H1 (cell line): ENCODE measurements at regions not wholly inside any gene's neighbourhood (a gene's known extent, or its start where the extent isn't known, plus 50 kb on each side); places are given as distances from the start of the nearest gene placed in this dataset.

ENCODE experiments used
- CTCF ChIA-PET: fragments of 300-600 bp; sonication (Branson Sonifier 250); formaldehyde crosslinking; loops from one replicate; lab custom pipeline; 2021; ENCODE audit not compliant: partially characterized antibody; lab: Charles Lee
- POLR2A ChIA-PET: fragments of 300-600 bp; sonication (Branson Sonifier 250); formaldehyde crosslinking; loops from one replicate; lab custom pipeline; 2021; ENCODE audit warnings: inconsistent platforms; ENCODE audit not compliant: partially characterized antibody; lab: Charles Lee
- DNase-seq, 2 experiments: peaks; one replicate each; pipeline versions ENCODE4 v3.0.0 to v3.0.0-alpha.2; 2010 to 2022; ENCODE audit warnings: low spot score in 2 of 2, low read depth in 1 of 2, mixed read lengths in 1 of 2
- FAIRE-seq: peaks from 2 replicates; lab custom pipeline; 2011; peaks lifted over from hg19 to GRCh38; lab: Jason Lieb, UNC
- H2AFZ ChIP-seq: 2 replicates; pipeline ENCODE4 v1.8.1; 2012; ENCODE audit warnings: low read length, inconsistent platforms
- H2AK5ac ChIP-seq: 2 replicates; pipeline ENCODE4 v1.6.1; 2013; ENCODE audit warnings: low read depth, low read length
- H2BK120ac ChIP-seq: replicated peaks from 2 replicates; pipeline ENCODE3; 2013; ENCODE audit warnings: low read depth, low read length, inconsistent platforms
- H2BK12ac ChIP-seq: 2 replicates; pipeline ENCODE4 v1.6.1; 2013; ENCODE audit warnings: low read depth, low read length
- H2BK15ac ChIP-seq: 2 replicates; pipeline ENCODE4 v1.6.1; 2013; ENCODE audit warnings: low read length
- H2BK20ac ChIP-seq: 2 replicates; pipeline ENCODE4 v1.6.1; 2013; ENCODE audit warnings: low read length
- H2BK5ac ChIP-seq: 2 replicates; pipeline ENCODE4 v1.6.1; 2013; ENCODE audit warnings: low read depth, low read length
- H3K14ac ChIP-seq: 2 replicates; pipeline ENCODE4 v1.6.1; 2013; ENCODE audit warnings: inconsistent platforms; ENCODE audit not compliant: insufficient read length
- H3K18ac ChIP-seq: 2 replicates; pipeline ENCODE4 v1.6.1; 2013; ENCODE audit warnings: low read length; ENCODE audit errors: extremely low read depth
- H3K23ac ChIP-seq: 2 replicates; pipeline ENCODE4 v1.6.1; 2013; ENCODE audit warnings: inconsistent platforms; ENCODE audit not compliant: insufficient read length
- H3K23me2 ChIP-seq: 2 replicates; pipeline ENCODE4 v1.6.1; 2013; ENCODE audit warnings: low read depth, low read length
- H3K27ac ChIP-seq: 2 replicates; pipeline ENCODE4 v1.6.1; 2011; ENCODE audit warnings: low read depth, low read length, inconsistent platforms
- H3K27me3 ChIP-seq, 4 experiments: replicated peaks in 1 of 4; 1 replicate in 1 of 4; 2 replicates in 3 of 4; pipeline versions ENCODE4 v1.6.1 to v1.8.1; 2011 to 2013; ENCODE audit warnings: low read length in 3 of 4, mild to moderate bottlenecking in 3 of 4, inconsistent platforms in 2 of 4, mixed read lengths in 2 of 4, moderate library complexity in 1 of 4; ENCODE audit not compliant: control insufficient read depth in 3 of 4, insufficient read depth in 3 of 4; ENCODE audit errors: extremely low read depth in 1 of 4
- H3K36me3 ChIP-seq, 4 experiments: 2 replicates each; pipeline versions ENCODE4 v1.6.1 to v1.8.1; 2011 to 2013; ENCODE audit warnings: mild to moderate bottlenecking in 4 of 4, low read length in 3 of 4, moderate library complexity in 2 of 4, control low read depth in 1 of 4, inconsistent platforms in 1 of 4; ENCODE audit not compliant: insufficient read depth in 4 of 4, control insufficient read depth in 2 of 4
- H3K4ac ChIP-seq: replicated peaks from 2 replicates; pipeline ENCODE3; 2013; ENCODE audit warnings: low read length, low read depth, mixed read lengths, inconsistent platforms; ENCODE audit not compliant: insufficient read length
- H3K4me1 ChIP-seq, 4 experiments: replicated peaks in 1 of 4; 1 replicate in 1 of 4; 2 replicates in 3 of 4; pipeline versions ENCODE4 v1.6.1 to v1.8.1; 2011 to 2013; ENCODE audit warnings: low read length in 3 of 4, inconsistent platforms in 2 of 4, mixed read lengths in 1 of 4; ENCODE audit not compliant: insufficient read depth in 4 of 4, control insufficient read depth in 3 of 4
- H3K4me2 ChIP-seq, 2 experiments: 2 replicates each; pipeline versions ENCODE4 v1.6.1 to v1.8.1; 2011 to 2013; ENCODE audit warnings: low read depth in 2 of 2, low read length in 2 of 2, control low read depth in 1 of 2, inconsistent platforms in 1 of 2, mild to moderate bottlenecking in 1 of 2; ENCODE audit not compliant: insufficient read depth in 1 of 2
- H3K4me3 ChIP-seq, 4 experiments: fragments of 200-600, 300-600 bp in 1 of 4; sonication (generic), shearing (Covaris generic), sonication (Bioruptor Twin) in 1 of 4; 2 replicates each; pipeline versions ENCODE4 v1.5.1 to v1.8.1; 2011 to 2016; ENCODE audit warnings: low read length in 4 of 4, low read depth in 3 of 4, control low read depth in 2 of 4, inconsistent platforms in 2 of 4, mild to moderate bottlenecking in 2 of 4, mixed read lengths in 1 of 4, moderate library complexity in 1 of 4; ENCODE audit not compliant: insufficient read depth in 2 of 4; ENCODE audit errors: extremely low read depth in 1 of 4
- H3K56ac ChIP-seq: replicated peaks from 2 replicates; pipeline ENCODE3; 2013; ENCODE audit warnings: low read depth, mild to moderate bottlenecking, mixed read lengths, low read length, inconsistent platforms; ENCODE audit not compliant: insufficient read length
- H3K79me1 ChIP-seq: 2 replicates; pipeline ENCODE4 v1.6.1; 2013; ENCODE audit warnings: low read depth, low read length, control low read depth
- H3K79me2 ChIP-seq, 2 experiments: 2 replicates each; pipeline versions ENCODE4 v1.6.1 to v1.8.1; 2012 to 2013; ENCODE audit warnings: low read length in 2 of 2, mild to moderate bottlenecking in 2 of 2, inconsistent platforms in 1 of 2; ENCODE audit not compliant: insufficient read depth in 2 of 2, control insufficient read depth in 1 of 2
- H3K9ac ChIP-seq, 4 experiments: replicated peaks in 1 of 4; 1 replicate in 1 of 4; 2 replicates in 3 of 4; pipeline versions ENCODE4 v1.6.1 to v1.8.1; 2011 to 2013; ENCODE audit warnings: low read depth in 3 of 4, low read length in 3 of 4, control low read depth in 2 of 4, mild to moderate bottlenecking in 2 of 4, moderate library complexity in 2 of 4, inconsistent platforms in 1 of 4; ENCODE audit errors: extremely low read depth in 1 of 4
- H3K9me3 ChIP-seq, 2 experiments: 2 replicates each; pipeline versions ENCODE4 v1.6.1 to v1.8.1; 2012 to 2013; ENCODE audit warnings: mild to moderate bottlenecking in 2 of 2, moderate library complexity in 2 of 2, control low read depth in 1 of 2, inconsistent platforms in 1 of 2, low read depth in 1 of 2, low read length in 1 of 2, mixed read lengths in 1 of 2; ENCODE audit not compliant: insufficient read depth in 2 of 2
- H4K20me1 ChIP-seq, 2 experiments: replicated peaks in 1 of 2; 2 replicates each; pipeline versions ENCODE3 to v1.8.1; 2011 to 2013; ENCODE audit warnings: inconsistent platforms in 2 of 2, low read length in 2 of 2, mild to moderate bottlenecking in 1 of 2; ENCODE audit not compliant: insufficient read depth in 2 of 2, control insufficient read depth in 1 of 2
- H4K5ac ChIP-seq: 2 replicates; pipeline ENCODE4 v1.6.1; 2013; ENCODE audit warnings: low read length, low read depth, mixed read lengths, inconsistent platforms; ENCODE audit not compliant: insufficient read length
- H4K8ac ChIP-seq: 2 replicates; pipeline ENCODE4 v1.8.0; 2013; ENCODE audit warnings: mild to moderate bottlenecking, moderate library complexity, low read length, inconsistent platforms; ENCODE audit not compliant: insufficient read depth; ENCODE audit errors: extremely low read depth
- H4K91ac ChIP-seq: replicated peaks from 2 replicates; pipeline ENCODE3; 2013; ENCODE audit warnings: low read length, mixed read lengths, inconsistent platforms; ENCODE audit not compliant: insufficient read length
- BACH1 ChIP-seq: IDR thresholded peaks from 2 replicates; pipeline ENCODE4 v1.6.1; 2012; ENCODE audit warnings: low read length, improper control_type of control experiment
- BCL11A ChIP-seq, 2 experiments: IDR thresholded peaks; one replicate each; pipeline ENCODE4 v1.6.1; 2011; ENCODE audit warnings: low read depth in 2 of 2, low read length in 2 of 2, mild to moderate bottlenecking in 2 of 2
- CBX5 ChIP-seq: fragments of 300-800, 300-1000 bp; sonication (generic); IDR thresholded peaks from 2 replicates; pipeline ENCODE4 v1.7.1; 2016; ENCODE audit warnings: antibody characterized with exemption, low read length, low read depth
- CTCF ChIP-seq, 3 experiments: IDR thresholded peaks; 1 replicate in 2 of 3; 2 replicates in 1 of 3; pipeline versions ENCODE4 v1.5.1 to v1.6.1; 2011; ENCODE audit warnings: low read length in 3 of 3, mild to moderate bottlenecking in 3 of 3, inconsistent platforms in 2 of 3, low read depth in 1 of 3, moderate library complexity in 1 of 3; ENCODE audit not compliant: insufficient read depth in 1 of 3; ENCODE audit errors: control extremely low read depth in 1 of 3
- E2F6 ChIP-seq: IDR thresholded peaks from 2 replicates; pipeline ENCODE4 v1.6.1; 2012; ENCODE audit warnings: inconsistent platforms
- FOSL1 ChIP-seq: IDR thresholded peaks from 2 replicates; pipeline ENCODE4 v1.6.1; 2011; ENCODE audit warnings: mild to moderate bottlenecking, low read depth, low read length, moderate library complexity; ENCODE audit not compliant: insufficient read depth
- POLR2AphosphoS5 ChIP-seq: IDR thresholded peaks from 2 replicates; pipeline ENCODE4 v1.6.1; 2011; ENCODE audit warnings: low read depth, low read length
- RNF2 ChIP-seq: fragments of 200-900, 300-1000 bp; sonication (generic); IDR thresholded peaks from 2 replicates; pipeline ENCODE4 v1.7.1; 2016; ENCODE audit warnings: borderline replicate concordance, low read depth, mild to moderate bottlenecking, antibody characterized with exemption, low read length; ENCODE audit not compliant: poor library complexity, severe bottlenecking; ENCODE audit errors: missing control alignments
- SIRT6 ChIP-seq: IDR thresholded peaks from one replicate; pipeline ENCODE4 v1.7.1; 2012; ENCODE audit warnings: low read length, inconsistent platforms
- SIX5 ChIP-seq: IDR thresholded peaks from 2 replicates; pipeline ENCODE4 v1.6.1; 2011; ENCODE audit warnings: mild to moderate bottlenecking, low read depth, low read length
- TEAD4 ChIP-seq: IDR thresholded peaks from 2 replicates; pipeline ENCODE4 v1.6.1; 2012; ENCODE audit warnings: low read depth, low read length, inconsistent platforms, mixed read lengths
- YY1 ChIP-seq: IDR thresholded peaks from 2 replicates; pipeline ENCODE4 v1.6.1; 2011; ENCODE audit warnings: low read depth, mild to moderate bottlenecking, low read length
- WGBS, 2 experiments: shearing (Covaris generic) in 1 of 2; methylation state at CpG; one replicate each; pipeline versions ENCODE4 v1.1.6 to v1.1.7; 2013 to 2015; ENCODE audit warnings: low lambda C conversion rate in 2 of 2, mixed read lengths in 2 of 2, inconsistent platforms in 1 of 2, low coverage in 1 of 2, missing lambda C conversion rate in 1 of 2; ENCODE audit not compliant: insufficient replicate concordance in 2 of 2, insufficient coverage in 1 of 2, insufficient read length in 1 of 2; ENCODE audit errors: extremely low coverage in 1 of 2, missing lambda C conversion rate in 1 of 2; 5-methylcytosine and 5-hydroxymethylcytosine counted together

GRCh38 chr9:115439641-115440040 is 321.7 kb upstream of the TNC start:
- H3K14ac ChIP-seq: no peak overlapping the region
- 80% methylated on average over 6 of the region's 6 CpGs; no CpG with 5 or more reads in 1 of the 2 experiments for WGBS, 2 experiments
- no peaks in the 10 kb centered on the region; the same call in 1 of the 2 replicates for H3K23me2 ChIP-seq
- no peaks in the 10 kb centered on the region for H3K27me3 ChIP-seq
- H2BK5ac ChIP-seq: no peak overlapping the region
- H2BK15ac ChIP-seq: no peak overlapping the region
- FAIRE-seq (no peak), DNase-seq (no peak)
- H3K18ac ChIP-seq: no peak overlapping the region
- no peaks in the 10 kb centered on the region for H3K36me3 ChIP-seq
- no peak overlapping the region for H3K27ac ChIP-seq
- no peaks in the 10 kb centered on the region for H4K20me1 ChIP-seq
- no peaks in the 10 kb centered on the region for H3K79me1 ChIP-seq
- H2BK120ac ChIP-seq: no peak overlapping the region
- no peak overlapping the region for H2AFZ ChIP-seq
- no peak overlapping the region for H3K9ac ChIP-seq
- H4K91ac ChIP-seq: no peak overlapping the region
- no peak overlapping the region for H3K56ac ChIP-seq
- H3K23ac ChIP-seq: no peak overlapping the region
- H3K4ac ChIP-seq: no peak overlapping the region
- no peak overlapping the region for H2BK12ac ChIP-seq
- no peak overlapping the region for H2BK20ac ChIP-seq
- H2AK5ac ChIP-seq: no peak overlapping the region
- no peak overlapping the region for H3K4me2 ChIP-seq
- CTCF ChIA-PET: interaction anchor here (1.0 kb wide), 1 partner anchor 84 kb away, joined by 3 read pairs; no protein-coding TSS in a partner anchor
- no peaks in the 10 kb centered on the region for H3K4me1 ChIP-seq
- H3K9me3 ChIP-seq: no peaks in the 10 kb centered on the region
- H3K4me3 ChIP-seq: no peak overlapping the region
- no peak overlapping the region for H4K5ac ChIP-seq
- no peaks in the 10 kb centered on the region for H3K79me2 ChIP-seq
- H4K8ac ChIP-seq: no peak overlapping the region
- POLR2A ChIA-PET: no interaction called here
- no peak for TF ChIP-seq YY1
- no peak for TF ChIP-seq BCL11A (IDR thresholded peaks at IDR 0.05; ENCODE audit: low read depth in 2 of 2, low read length in 2 of 2)
- no peak for TF ChIP-seq POLR2AphosphoS5
- TF ChIP-seq SIRT6: no peak
- no peak for TF ChIP-seq FOSL1
- no peak for TF ChIP-seq CTCF (IDR thresholded peaks at IDR 0.05; ENCODE audit: control extremely low read depth in 1 of 3, insufficient read depth in 1 of 3, low read depth in 1 of 3, low read length in 3 of 3)
- TF ChIP-seq BACH1: no peak
- TF ChIP-seq CBX5: no peak
- no peak for TF ChIP-seq SIX5
- TF ChIP-seq E2F6: no peak
- no peak for TF ChIP-seq TEAD4
- no peak for TF ChIP-seq RNF2
